ENCODE measurements at regions not wholly inside any gene's neighbourhood (a gene's known extent, or its start where the extent isn't known, plus 50 kb on each side); places are given as distances from the start of the nearest gene placed in this dataset.
"Not testable (repeated sequence)": the region's sequence is repeated elsewhere in the genome, so short reads cannot be mapped to it uniquely, and the experiment has no call there.

GRCh38 chr4:158395889-158396288 is 125.8 kb upstream of the RXFP1 start (continued):
- no peak for TF ChIP-seq CTCF (IDR thresholded peaks at IDR 0.05 in 2 of 3, conservative IDR thresholded peaks at IDR 0.05 in 1 of 3; ENCODE audit: control insufficient read depth in 2 of 3, extremely low read depth in 1 of 3, insufficient read depth in 1 of 3, low read depth in 3 of 3, low read length in 3 of 3)
- TF ChIP-seq, protein P1, sequence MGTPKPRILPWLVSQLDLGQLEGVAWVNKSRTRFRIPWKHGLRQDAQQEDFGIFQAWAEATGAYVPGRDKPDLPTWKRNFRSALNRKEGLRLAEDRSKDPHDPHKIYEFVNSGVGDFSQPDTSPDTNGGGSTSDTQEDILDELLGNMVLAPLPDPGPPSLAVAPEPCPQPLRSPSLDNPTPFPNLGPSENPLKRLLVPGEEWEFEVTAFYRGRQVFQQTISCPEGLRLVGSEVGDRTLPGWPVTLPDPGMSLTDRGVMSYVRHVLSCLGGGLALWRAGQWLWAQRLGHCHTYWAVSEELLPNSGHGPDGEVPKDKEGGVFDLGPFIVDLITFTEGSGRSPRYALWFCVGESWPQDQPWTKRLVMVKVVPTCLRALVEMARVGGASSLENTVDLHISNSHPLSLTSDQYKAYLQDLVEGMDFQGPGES (IDR thresholded peaks at IDR 0.05): no peak

- H3K9ac ChIP-seq (ENCODE audit: control insufficient read depth, insufficient read depth, low read length): no peak overlapping the region
- ATAC-seq: no peak
- intact Hi-C loops (cut with micrococcal nuclease; ENCODE audit: unreplicated experiment) (no loop called here), in situ Hi-C loops (cut with MboI) (no loop called here)
- no peaks in the 10 kb centered on the region for H3K27me3 ChIP-seq (replicated peaks in 1 of 2; ENCODE audit: control insufficient read depth in 2 of 2, insufficient read depth in 2 of 2, low read length in 1 of 2)
- TF ChIP-seq SUPT20H (IDR thresholded peaks at IDR 0.05; ENCODE audit: borderline replicate concordance, control insufficient read depth, low read depth, low read length): no peak
- ChIA-PET POLR2A (no interaction called here), SMC1A (ENCODE audit: uncharacterized antibody, unreplicated experiment) (no interaction called here), RAD21 (ENCODE audit: unreplicated experiment) (no interaction called here), CTCF (no interaction called here)
- H4K20me1 ChIP-seq (ENCODE audit: control insufficient read depth, insufficient read depth): no peaks in the 10 kb centered on the region
- H3K27ac ChIP-seq (ENCODE audit: control insufficient read depth, insufficient read depth): no peak overlapping the region
- FAIRE-seq: no peak
- H3K4me1 ChIP-seq (ENCODE audit: control insufficient read depth, insufficient read depth, low read length): no peaks in the 10 kb centered on the region
- no peaks in the 10 kb centered on the region for H3K79me2 ChIP-seq (ENCODE audit: control insufficient read depth, insufficient read depth, low read length)
- no peak overlapping the region for H3K4me3 ChIP-seq
- no peaks in the 10 kb centered on the region for H3K9me3 ChIP-seq (replicated peaks; ENCODE audit: control insufficient read depth, insufficient read depth, low read length)
- 44% methylated on average over 2 of the region's 2 CpGs for WGBS (ENCODE audit: insufficient coverage, insufficient replicate concordance, low lambda C conversion rate, missing lambda C conversion rate)
- no peak overlapping the region for H3K4me2 ChIP-seq (ENCODE audit: control insufficient read depth, insufficient read depth)
- H2AFZ ChIP-seq (ENCODE audit: control insufficient read depth, low read depth, low read length): no peak overlapping the region
- no peaks in the 10 kb centered on the region for H3K36me3 ChIP-seq (ENCODE audit: control insufficient read depth in 2 of 2, insufficient read depth in 2 of 2, low read length in 1 of 2)
- no TSS peak for BruUV-seq (replicated peaks)
- DNase-seq (ENCODE audit: low read depth, low spot score): no peak
Observed at GRCh38 chr4:158397781-158398180, 123.9 kb upstream of the RXFP1 start.

DNA sequence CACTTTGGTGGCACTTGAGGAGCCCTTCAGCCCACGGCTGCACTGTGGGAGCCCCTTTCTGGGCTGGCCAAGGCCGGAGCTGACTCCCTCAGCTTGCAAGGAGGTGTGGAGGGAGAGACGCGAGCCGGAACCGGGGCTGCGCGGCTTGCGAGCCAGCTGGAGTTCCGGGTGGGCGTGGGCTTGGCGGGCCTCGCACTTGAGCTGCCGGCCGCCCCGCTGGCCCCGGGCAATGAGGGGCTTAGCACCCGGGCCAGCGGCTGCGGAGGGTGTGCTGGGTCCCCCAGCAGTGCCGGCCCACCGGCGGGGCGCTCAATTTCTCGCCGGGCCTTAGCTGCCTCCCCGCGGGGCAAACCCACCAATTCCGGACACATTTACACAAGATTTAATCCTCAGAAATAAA is 113.7 kb upstream of the RXFP1 start:
- H3K4me3 ChIP-seq; in situ Hi-C loops (cut with MboI); POLR2A ChIA-PET; H3K4me1 ChIP-seq (ENCODE audit: control insufficient read depth, insufficient read depth, low read length); H3K79me2 ChIP-seq (ENCODE audit: control insufficient read depth, insufficient read depth, low read length); SMC1A ChIA-PET (ENCODE audit: uncharacterized antibody, unreplicated experiment); CTCF ChIA-PET; H3K9me3 ChIP-seq (replicated peaks; ENCODE audit: control insufficient read depth, insufficient read depth, low read length); H3K36me3 ChIP-seq (ENCODE audit: control insufficient read depth in 2 of 2, insufficient read depth in 2 of 2, low read length in 1 of 2); ATAC-seq; H2AFZ ChIP-seq (ENCODE audit: control insufficient read depth, low read depth, low read length); RAD21 ChIA-PET (ENCODE audit: unreplicated experiment); H3K9ac ChIP-seq (ENCODE audit: control insufficient read depth, insufficient read depth, low read length); H4K20me1 ChIP-seq (ENCODE audit: control insufficient read depth, insufficient read depth); H3K27ac ChIP-seq (ENCODE audit: control insufficient read depth, insufficient read depth); H3K4me2 ChIP-seq (ENCODE audit: control insufficient read depth, insufficient read depth); BruUV-seq (replicated peaks); H3K27me3 ChIP-seq (replicated peaks in 1 of 2; ENCODE audit: control insufficient read depth in 2 of 2, insufficient read depth in 2 of 2, low read length in 1 of 2); intact Hi-C loops (cut with micrococcal nuclease; ENCODE audit: unreplicated experiment); FAIRE-seq; DNase-seq (ENCODE audit: low read depth, low spot score): not testable (repeated sequence)
- 69% methylated on average over 11 of the region's 29 CpGs for WGBS (ENCODE audit: insufficient coverage, insufficient replicate concordance, low lambda C conversion rate, missing lambda C conversion rate)

All from GM12878 (cell line).